Activated CD4-positive, alpha-beta T cell treated with anti-CD3 and anti-CD28 coated beads, Interleukin-2, amount 10 ng/mL, durations not matched to agents 7 days and 5 days (primary cell): ENCODE measurements at regions not wholly inside any gene's neighbourhood (a gene's known extent, or its start where the extent isn't known, plus 50 kb on each side); places are given as distances from the start of the nearest gene placed in this dataset.

ENCODE experiments used
- CTCF ChIA-PET: fragments of 350-600 bp; sonication (Branson Sonifier 250); formaldehyde crosslinking; loops from one replicate; lab custom pipeline; 2021; ENCODE audit warnings: antibody characterized with exemption; lab: Charles Lee
- POLR2A ChIA-PET: fragments of 350-600 bp; sonication (Branson Sonifier 250); formaldehyde crosslinking; loops from one replicate; lab custom pipeline; 2021; ENCODE audit warnings: antibody characterized with exemption; lab: Charles Lee
- DNase-seq: peaks from one replicate; pipeline ENCODE4 v3.0.0-alpha.2; 2020
- H3K27ac Mint-ChIP-seq: one replicate; pipeline ENCODE4 v1.8.0; 2021; ENCODE audit warnings: mild to moderate bottlenecking, moderate library complexity, mixed read lengths
- H3K27me3 Mint-ChIP-seq: one replicate; pipeline ENCODE4 v1.8.0; 2021; ENCODE audit warnings: mixed read lengths
- H3K36me3 Mint-ChIP-seq: one replicate; pipeline ENCODE4 v1.8.0; 2021; ENCODE audit warnings: low read depth, mixed read lengths
- H3K4me1 Mint-ChIP-seq: one replicate; pipeline ENCODE4 v1.8.0; 2021; ENCODE audit warnings: mixed read lengths
- H3K4me3 Mint-ChIP-seq: one replicate; pipeline ENCODE4 v1.8.0; 2021; ENCODE audit warnings: mild to moderate bottlenecking, moderate library complexity, mixed read lengths
- H3K9me3 Mint-ChIP-seq: one replicate; pipeline ENCODE4 v1.8.0; 2021; ENCODE audit warnings: mixed read lengths

GRCh38 chr14:94717808-94718207 is 52.1 kb downstream of the GSC start:
- POLR2A ChIA-PET = no interaction called here

GRCh38 chr14:94716976-94717375 is 52.9 kb downstream of the GSC start:
- POLR2A ChIA-PET = no interaction called here
- CTCF ChIA-PET = no interaction called here
- Mint-ChIP-seq H3K27me3 (peaks cover 4% of the 10 kb centered on the region), H3K36me3 (no peaks in the 10 kb centered on the region), H3K4me1 (no peaks in the 10 kb centered on the region), H3K27ac (no peak overlapping the region), H3K9me3 (no peaks in the 10 kb centered on the region), H3K4me3 (no peak overlapping the region)
- DNase-seq = no peak

More at GRCh38 chr14:94717808-94718207, 52.1 kb downstream of the GSC start:
- Mint-ChIP-seq H3K27ac (no peak overlapping the region), H3K36me3 (no peaks in the 10 kb centered on the region), H3K9me3 (no peaks in the 10 kb centered on the region), H3K4me3 (no peak overlapping the region), H3K4me1 (no peaks in the 10 kb centered on the region), H3K27me3 (peaks cover 4% of the 10 kb centered on the region)
- CTCF ChIA-PET = no interaction called here
- DNase-seq = no peak

GRCh38 chr14:94713115-94713514 is 56.8 kb downstream of the GSC start:
- H3K9me3 Mint-ChIP-seq = no peaks in the 10 kb centered on the region
- peaks cover 7% of the 10 kb centered on the region for H3K27me3 Mint-ChIP-seq
- no peak for DNase-seq
- H3K36me3 Mint-ChIP-seq = no peaks in the 10 kb centered on the region
- H3K4me3 Mint-ChIP-seq = no peak overlapping the region
- H3K27ac Mint-ChIP-seq = no peak overlapping the region
- CTCF ChIA-PET = interaction anchor here (0.7 kb wide), 1 partner anchor 23 kb away, joined by 3 read pairs; no protein-coding TSS in a partner anchor
- POLR2A ChIA-PET = no interaction called here
- H3K4me1 Mint-ChIP-seq = no peaks in the 10 kb centered on the region

- H3K27me3 Mint-ChIP-seq = peaks cover 8% of the 10 kb centered on the region
- no peaks in the 10 kb centered on the region for H3K4me1 Mint-ChIP-seq
- H3K27ac Mint-ChIP-seq = no peak overlapping the region
- H3K36me3 Mint-ChIP-seq = no peaks in the 10 kb centered on the region
- no peaks in the 10 kb centered on the region for H3K9me3 Mint-ChIP-seq
- ChIA-PET CTCF (no interaction called here), POLR2A (no interaction called here)
- DNase-seq = no peak
- H3K4me3 Mint-ChIP-seq = no peak overlapping the region
Observed at GRCh38 chr14:94710731-94711130, 59.2 kb downstream of the GSC start.

- H3K9me3 Mint-ChIP-seq = no peaks in the 10 kb centered on the region
- ChIA-PET CTCF (no interaction called here), POLR2A (no interaction called here)
- H3K36me3 Mint-ChIP-seq = no peaks in the 10 kb centered on the region
- H3K27ac Mint-ChIP-seq = no peak overlapping the region
- DNase-seq = no peak
- H3K27me3 Mint-ChIP-seq = peaks cover 8% of the 10 kb centered on the region
- no peaks in the 10 kb centered on the region for H3K4me1 Mint-ChIP-seq
- H3K4me3 Mint-ChIP-seq = no peak overlapping the region
Observed at GRCh38 chr14:94707494-94707893, 62.4 kb downstream of the GSC start.

- no peak overlapping the region for H3K27ac Mint-ChIP-seq
- H3K27me3 Mint-ChIP-seq = peaks cover 8% of the 10 kb centered on the region
- ChIA-PET CTCF (no interaction called here), POLR2A (no interaction called here)
- H3K4me3 Mint-ChIP-seq = no peak overlapping the region
- no peaks in the 10 kb centered on the region for H3K36me3 Mint-ChIP-seq
- DNase-seq = no peak
- no peaks in the 10 kb centered on the region for H3K4me1 Mint-ChIP-seq
- H3K9me3 Mint-ChIP-seq = no peaks in the 10 kb centered on the region
Observed at GRCh38 chr14:94706133-94706532, 63.8 kb downstream of the GSC start.

GRCh38 chr14:94702629-94703028 is 67.3 kb downstream of the GSC start:
- CTCF ChIA-PET = no interaction called here

GRCh38 chr14:94701861-94702370 is 68.0 kb downstream of the GSC start:
- H3K36me3 Mint-ChIP-seq = no peaks in the 10 kb centered on the region
- no peaks in the 10 kb centered on the region for H3K27me3 Mint-ChIP-seq
- ChIA-PET CTCF (interaction anchor here (0.6 kb wide), 1 partner anchor 1267 kb away, joined by 4 read pairs; no protein-coding TSS in a partner anchor), POLR2A (no interaction called here)
- no peaks in the 10 kb centered on the region for H3K4me1 Mint-ChIP-seq
- H3K9me3 Mint-ChIP-seq = no peaks in the 10 kb centered on the region
- no peak for DNase-seq
- H3K4me3 Mint-ChIP-seq = no peak overlapping the region
- H3K27ac Mint-ChIP-seq = no peak overlapping the region

More at GRCh38 chr14:94702629-94703028, 67.3 kb downstream of the GSC start:
- Mint-ChIP-seq H3K27ac (no peak overlapping the region), H3K4me1 (no peaks in the 10 kb centered on the region), H3K4me3 (no peak overlapping the region), H3K36me3 (no peaks in the 10 kb centered on the region), H3K27me3 (peaks cover under 1% of the 10 kb centered on the region), H3K9me3 (no peaks in the 10 kb centered on the region)
- no peak for DNase-seq
- POLR2A ChIA-PET = no interaction called here

- no peak for DNase-seq
- Mint-ChIP-seq H3K36me3 (no peaks in the 10 kb centered on the region), H3K9me3 (no peaks in the 10 kb centered on the region), H3K27me3 (no peaks in the 10 kb centered on the region), H3K4me3 (no peak overlapping the region), H3K4me1 (no peaks in the 10 kb centered on the region), H3K27ac (no peak overlapping the region)
- CTCF ChIA-PET = no interaction called here
- POLR2A ChIA-PET = no interaction called here
Observed at GRCh38 chr14:94700336-94700735, 69.6 kb downstream of the GSC start.

- H3K9me3 Mint-ChIP-seq = no peaks in the 10 kb centered on the region
- H3K4me1 Mint-ChIP-seq = no peaks in the 10 kb centered on the region
- no peak for DNase-seq
- H3K4me3 Mint-ChIP-seq = no peak overlapping the region
- no peaks in the 10 kb centered on the region for H3K27me3 Mint-ChIP-seq
- ChIA-PET POLR2A (no interaction called here), CTCF (interaction anchor here (0.7 kb wide), 1 partner anchor 10 kb away, joined by 3 read pairs; no protein-coding TSS in a partner anchor)
- H3K36me3 Mint-ChIP-seq = no peaks in the 10 kb centered on the region
- H3K27ac Mint-ChIP-seq = no peak overlapping the region
Observed at GRCh38 chr14:94699831-94700230, 70.1 kb downstream of the GSC start.

- Mint-ChIP-seq H3K4me3 (no peak overlapping the region), H3K4me1 (no peaks in the 10 kb centered on the region), H3K36me3 (no peaks in the 10 kb centered on the region), H3K27ac (no peak overlapping the region), H3K27me3 (no peaks in the 10 kb centered on the region), H3K9me3 (no peaks in the 10 kb centered on the region)
- no peak for DNase-seq
- ChIA-PET POLR2A (no interaction called here), CTCF (no interaction called here)
Observed at GRCh38 chr14:94697773-94698556, 71.9 kb downstream of the GSC start.

GRCh38 chr14:94696518-94696917 is 73.4 kb downstream of the GSC start:
- Mint-ChIP-seq H3K36me3 (no peaks in the 10 kb centered on the region), H3K9me3 (no peaks in the 10 kb centered on the region), H3K27ac (no peak overlapping the region), H3K4me1 (no peaks in the 10 kb centered on the region), H3K4me3 (no peak overlapping the region), H3K27me3 (no peaks in the 10 kb centered on the region)
- ChIA-PET CTCF (no interaction called here), POLR2A (no interaction called here)
- DNase-seq = no peak

GRCh38 chr14:94695231-94695630 is 74.7 kb downstream of the GSC start:
- ChIA-PET CTCF (no interaction called here), POLR2A (no interaction called here)
- Mint-ChIP-seq H3K4me3 (no peak overlapping the region), H3K9me3 (no peaks in the 10 kb centered on the region), H3K36me3 (no peaks in the 10 kb centered on the region), H3K4me1 (no peaks in the 10 kb centered on the region), H3K27ac (no peak overlapping the region), H3K27me3 (peaks cover 1% of the 10 kb centered on the region)
- no peak for DNase-seq

- H3K27ac Mint-ChIP-seq = no peak overlapping the region
- H3K36me3 Mint-ChIP-seq = no peaks in the 10 kb centered on the region
- no peak overlapping the region for H3K4me3 Mint-ChIP-seq
- H3K4me1 Mint-ChIP-seq = no peaks in the 10 kb centered on the region
- CTCF ChIA-PET = no interaction called here
- no peaks in the 10 kb centered on the region for H3K9me3 Mint-ChIP-seq
- H3K27me3 Mint-ChIP-seq = peaks cover 6% of the 10 kb centered on the region
- no peak for DNase-seq
- POLR2A ChIA-PET = no interaction called here
Observed at GRCh38 chr14:94691660-94692034, 78.3 kb downstream of the GSC start.
